Brain microvascular endothelial cell (primary cell): ENCODE measurements at regions not wholly inside any gene's neighbourhood (a gene's known extent, or its start where the extent isn't known, plus 50 kb on each side); places are given as distances from the start of the nearest gene placed in this dataset.

Source experiments
- DNase-seq: peaks from one replicate; pipeline ENCODE4 v3.0.0-alpha.2; 2020
- H3K27ac ChIP-seq: fragments of 250-450 bp; sonication (Bioruptor Pico); 2 replicates; pipeline ENCODE4 v1.5.1; 2020; ENCODE audit warnings: mild to moderate bottlenecking, moderate library complexity
- H3K27me3 ChIP-seq: fragments of 250-450 bp; sonication (Bioruptor Pico); replicated peaks from 2 replicates; pipeline ENCODE4 v1.5.1; 2020; ENCODE audit warnings: mild to moderate bottlenecking
- H3K36me3 ChIP-seq: fragments of 250-450 bp; sonication (Bioruptor Pico); replicated peaks from 2 replicates; pipeline ENCODE4 v1.5.1; 2020; ENCODE audit warnings: mild to moderate bottlenecking
- H3K4me3 ChIP-seq: 2 replicates; pipeline ENCODE4 v1.5.1; 2011; ENCODE audit warnings: low read depth, mild to moderate bottlenecking, control low read depth, low read length, moderate library complexity
- in situ Hi-C: cut with HindIII; loops from 2 replicates; pipeline ENCODE4 v1.10.0; 2017; ENCODE audit warnings: low sequenced_read_pairs, low pct_ligation_motif_present
- TF ChIP-seq, protein P1 (sequence below): IDR thresholded peaks from 2 replicates; pipeline ENCODE4 v1.5.1; 2011; ENCODE audit warnings: low read depth, mild to moderate bottlenecking, moderate library complexity, low read length, control low read depth, inconsistent platforms; ENCODE audit errors: missing control alignments

DNA sequence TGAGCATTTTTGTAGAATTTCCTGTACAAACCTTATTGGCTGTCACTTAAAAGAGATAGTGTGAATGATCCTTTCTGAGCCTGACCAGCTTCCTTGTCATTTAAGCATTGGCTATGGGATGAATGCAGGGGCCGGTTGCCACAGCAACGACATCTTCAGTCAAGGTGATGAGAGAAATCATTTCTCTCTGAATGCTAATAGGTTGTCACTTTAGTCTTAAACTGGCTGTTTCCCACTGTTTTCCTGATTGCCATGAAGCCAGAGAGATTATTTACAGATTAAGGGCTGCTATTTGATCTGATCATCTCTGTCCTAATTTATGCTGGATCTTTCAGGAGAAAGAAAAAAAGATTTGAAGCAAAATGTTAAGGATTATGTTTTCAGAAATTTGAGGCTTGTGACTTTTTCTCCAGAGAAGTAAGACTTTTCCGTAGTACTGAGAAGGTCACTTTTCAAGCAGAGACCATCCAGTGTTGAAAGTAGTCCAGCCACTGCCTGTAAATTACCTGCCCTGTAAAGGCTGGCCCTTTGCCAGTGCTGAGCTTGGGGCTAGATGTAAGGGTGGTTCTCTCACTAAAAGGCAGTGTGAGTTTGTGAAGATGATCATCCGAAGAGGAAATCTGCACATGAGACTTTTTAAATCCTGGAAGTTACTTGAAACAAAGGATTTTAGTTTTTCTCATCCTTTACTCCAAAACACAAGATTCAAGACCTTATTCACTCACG is 235.6 kb downstream of the DACT1 start:
- Histone ChIP-seq H3K4me3 (no peak overlapping the region), H3K27me3 (no peaks in the 10 kb centered on the region), H3K36me3 (no peaks in the 10 kb centered on the region), H3K27ac (no peak overlapping the region)
- DNase-seq, result no peak
- TF ChIP-seq, protein P1, sequence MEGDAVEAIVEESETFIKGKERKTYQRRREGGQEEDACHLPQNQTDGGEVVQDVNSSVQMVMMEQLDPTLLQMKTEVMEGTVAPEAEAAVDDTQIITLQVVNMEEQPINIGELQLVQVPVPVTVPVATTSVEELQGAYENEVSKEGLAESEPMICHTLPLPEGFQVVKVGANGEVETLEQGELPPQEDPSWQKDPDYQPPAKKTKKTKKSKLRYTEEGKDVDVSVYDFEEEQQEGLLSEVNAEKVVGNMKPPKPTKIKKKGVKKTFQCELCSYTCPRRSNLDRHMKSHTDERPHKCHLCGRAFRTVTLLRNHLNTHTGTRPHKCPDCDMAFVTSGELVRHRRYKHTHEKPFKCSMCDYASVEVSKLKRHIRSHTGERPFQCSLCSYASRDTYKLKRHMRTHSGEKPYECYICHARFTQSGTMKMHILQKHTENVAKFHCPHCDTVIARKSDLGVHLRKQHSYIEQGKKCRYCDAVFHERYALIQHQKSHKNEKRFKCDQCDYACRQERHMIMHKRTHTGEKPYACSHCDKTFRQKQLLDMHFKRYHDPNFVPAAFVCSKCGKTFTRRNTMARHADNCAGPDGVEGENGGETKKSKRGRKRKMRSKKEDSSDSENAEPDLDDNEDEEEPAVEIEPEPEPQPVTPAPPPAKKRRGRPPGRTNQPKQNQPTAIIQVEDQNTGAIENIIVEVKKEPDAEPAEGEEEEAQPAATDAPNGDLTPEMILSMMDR, result no peak
- in situ Hi-C loops, result no loop called here

GRCh38 chr14:58875613-58876012 is 237.9 kb downstream of the DACT1 start:
- no peak overlapping the region for H3K27ac ChIP-seq
- H3K4me3 ChIP-seq, result no peak overlapping the region
- TF ChIP-seq, protein P1, result no peak
- H3K36me3 ChIP-seq, result no peaks in the 10 kb centered on the region
- in situ Hi-C loops, result no loop called here
- DNase-seq, result no peak
- no peaks in the 10 kb centered on the region for H3K27me3 ChIP-seq

- DNase-seq, result no peak
- Histone ChIP-seq H3K36me3 (no peaks in the 10 kb centered on the region), H3K4me3 (no peak overlapping the region), H3K27me3 (no peaks in the 10 kb centered on the region), H3K27ac (no peak overlapping the region)
- TF ChIP-seq, protein P1, result no peak
- in situ Hi-C loops, result no loop called here
These were observed 238.8 kb downstream of the DACT1 start for GRCh38 chr14:58876608-58877007.

GRCh38 chr14:58878439-58879139 is 240.8 kb downstream of the DACT1 start:
- Histone ChIP-seq H3K27ac (no peak overlapping the region), H3K27me3 (no peaks in the 10 kb centered on the region), H3K4me3 (no peak overlapping the region), H3K36me3 (no peaks in the 10 kb centered on the region)
- TF ChIP-seq, protein P1, result no peak
- in situ Hi-C loops, result no loop called here
- DNase-seq, result peak; percentile 26

- no peaks in the 10 kb centered on the region for H3K36me3 ChIP-seq
- TF ChIP-seq, protein P1, result no peak
- DNase-seq, result no peak
- H3K27me3 ChIP-seq, result no peaks in the 10 kb centered on the region
- H3K27ac ChIP-seq, result no peak overlapping the region
- in situ Hi-C loops, result no loop called here
- H3K4me3 ChIP-seq, result no peak overlapping the region
These were observed 243.7 kb downstream of the DACT1 start for GRCh38 chr14:58881433-58881832.

GRCh38 chr14:58882577-58883018 is 244.8 kb downstream of the DACT1 start:
- Histone ChIP-seq H3K27ac (no peak overlapping the region), H3K27me3 (no peaks in the 10 kb centered on the region), H3K4me3 (no peak overlapping the region), H3K36me3 (no peaks in the 10 kb centered on the region)
- DNase-seq, result peak; percentile 18
- in situ Hi-C loops, result no loop called here
- TF ChIP-seq, protein P1, result no peak
